GM10266 (cell line): ENCODE measurements at regions not wholly inside any gene's neighbourhood (a gene's known extent, or its start where the extent isn't known, plus 50 kb on each side); places are given as distances from the start of the nearest gene placed in this dataset.
A peak's percentile ranks its signal among the peaks of the same experiment; 100 is the strongest.

ENCODE experiments used
- DNase-seq: peaks from one replicate; pipeline ENCODE4 v3.0.0; 2012; ENCODE audit errors: extremely low spot score
- TF ChIP-seq, protein P1 (sequence below): IDR thresholded peaks from 2 replicates; pipeline ENCODE4 v1.5.1; 2012; ENCODE audit warnings: mild to moderate bottlenecking, low read depth; ENCODE audit not compliant: control insufficient read depth, insufficient read depth; ENCODE audit errors: missing control alignments

- DNase-seq: no peak
- TF ChIP-seq, protein P1, sequence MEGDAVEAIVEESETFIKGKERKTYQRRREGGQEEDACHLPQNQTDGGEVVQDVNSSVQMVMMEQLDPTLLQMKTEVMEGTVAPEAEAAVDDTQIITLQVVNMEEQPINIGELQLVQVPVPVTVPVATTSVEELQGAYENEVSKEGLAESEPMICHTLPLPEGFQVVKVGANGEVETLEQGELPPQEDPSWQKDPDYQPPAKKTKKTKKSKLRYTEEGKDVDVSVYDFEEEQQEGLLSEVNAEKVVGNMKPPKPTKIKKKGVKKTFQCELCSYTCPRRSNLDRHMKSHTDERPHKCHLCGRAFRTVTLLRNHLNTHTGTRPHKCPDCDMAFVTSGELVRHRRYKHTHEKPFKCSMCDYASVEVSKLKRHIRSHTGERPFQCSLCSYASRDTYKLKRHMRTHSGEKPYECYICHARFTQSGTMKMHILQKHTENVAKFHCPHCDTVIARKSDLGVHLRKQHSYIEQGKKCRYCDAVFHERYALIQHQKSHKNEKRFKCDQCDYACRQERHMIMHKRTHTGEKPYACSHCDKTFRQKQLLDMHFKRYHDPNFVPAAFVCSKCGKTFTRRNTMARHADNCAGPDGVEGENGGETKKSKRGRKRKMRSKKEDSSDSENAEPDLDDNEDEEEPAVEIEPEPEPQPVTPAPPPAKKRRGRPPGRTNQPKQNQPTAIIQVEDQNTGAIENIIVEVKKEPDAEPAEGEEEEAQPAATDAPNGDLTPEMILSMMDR: no peak
These were observed 167.0 kb upstream of the USP25 start for GRCh38 chr21:15562748-15563147.

DNA sequence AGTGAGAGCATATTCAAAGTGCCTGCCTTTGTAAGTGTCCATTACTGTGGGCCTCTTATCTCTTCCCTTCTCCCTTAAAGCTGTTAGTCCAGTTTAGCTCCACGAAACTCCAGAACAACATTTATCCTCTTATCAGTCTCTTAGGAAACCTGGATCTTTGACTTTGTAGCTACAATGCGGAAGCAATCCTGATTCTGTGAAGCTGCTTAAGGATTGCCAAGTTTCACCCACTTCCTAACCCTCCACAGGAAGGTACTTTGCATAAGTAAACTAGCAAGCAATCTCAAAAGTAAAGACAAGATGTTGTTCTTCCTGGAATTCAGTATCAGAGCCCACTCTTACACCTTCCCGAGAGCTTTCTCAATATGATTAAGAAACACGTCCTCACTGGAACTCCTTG lies 164.9 kb upstream of the USP25 start:
- TF ChIP-seq, protein P1: no peak
- no peak for DNase-seq

DNA sequence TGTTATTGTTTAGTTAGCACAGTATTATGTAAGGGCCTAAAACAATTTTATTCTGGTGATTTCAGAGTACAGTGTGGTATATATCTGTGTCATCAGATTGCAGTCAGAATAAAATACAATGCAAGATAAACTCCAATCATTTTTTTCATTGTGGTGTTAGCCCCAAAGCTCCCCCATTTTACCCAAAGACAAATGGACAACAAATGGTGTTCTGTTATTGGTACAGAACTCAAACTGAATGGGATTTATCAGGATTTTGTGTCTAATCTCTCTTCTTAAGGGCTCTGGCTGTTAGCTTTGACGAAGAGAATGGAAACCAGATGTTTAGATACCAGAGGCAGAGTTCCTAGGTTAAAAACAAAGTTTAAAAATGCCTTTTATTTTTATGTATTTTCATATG lies 163.1 kb upstream of the USP25 start:
- no peak for DNase-seq
- TF ChIP-seq, protein P1: no peak

DNA sequence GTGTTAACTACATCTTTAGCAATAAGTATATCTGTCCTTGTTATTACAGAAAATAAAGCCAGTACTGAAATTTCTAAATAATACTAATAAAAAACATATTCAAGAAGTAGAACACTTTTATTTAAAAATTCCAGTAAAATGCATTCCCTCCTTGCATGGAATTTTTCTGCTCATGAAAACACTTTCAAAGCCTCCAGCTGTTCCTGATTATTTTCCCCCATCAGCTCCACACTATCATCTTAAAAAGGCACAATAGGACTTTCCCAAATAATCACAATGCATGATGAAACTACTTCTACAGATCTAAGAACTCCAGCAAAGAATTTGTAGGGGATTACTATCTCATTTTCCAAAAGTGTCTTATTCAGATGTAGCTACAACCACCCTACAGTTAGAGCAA lies 162.6 kb upstream of the USP25 start:
- no peak for DNase-seq

DNA sequence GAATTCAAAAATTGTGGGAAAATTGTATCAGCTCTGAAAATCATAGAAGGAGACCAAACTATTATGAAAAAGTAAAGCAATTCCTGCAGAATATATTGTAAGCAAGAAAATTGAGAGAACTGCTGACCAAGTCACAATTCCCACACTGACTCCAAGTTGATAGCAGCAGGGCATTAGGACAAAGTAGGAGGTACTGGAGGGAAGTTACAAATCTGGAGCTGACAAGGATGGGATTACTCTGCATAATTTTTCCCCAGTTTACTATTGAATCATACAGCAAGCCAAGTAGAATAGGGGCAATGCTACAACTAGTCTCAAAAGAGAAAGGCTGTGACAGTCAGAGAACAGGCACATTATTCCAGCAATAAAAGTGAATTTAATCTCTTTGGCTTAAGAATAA lies 161.3 kb upstream of the USP25 start:
- TF ChIP-seq, protein P1: no peak
- no peak for DNase-seq

More for the DNA sequence above, 162.6 kb upstream of the USP25 start:
- TF ChIP-seq, protein P1: no peak

- DNase-seq: no peak
- TF ChIP-seq, protein P1: no peak
These were observed 142.9 kb upstream of the USP25 start for GRCh38 chr21:15586752-15587427.

DNA sequence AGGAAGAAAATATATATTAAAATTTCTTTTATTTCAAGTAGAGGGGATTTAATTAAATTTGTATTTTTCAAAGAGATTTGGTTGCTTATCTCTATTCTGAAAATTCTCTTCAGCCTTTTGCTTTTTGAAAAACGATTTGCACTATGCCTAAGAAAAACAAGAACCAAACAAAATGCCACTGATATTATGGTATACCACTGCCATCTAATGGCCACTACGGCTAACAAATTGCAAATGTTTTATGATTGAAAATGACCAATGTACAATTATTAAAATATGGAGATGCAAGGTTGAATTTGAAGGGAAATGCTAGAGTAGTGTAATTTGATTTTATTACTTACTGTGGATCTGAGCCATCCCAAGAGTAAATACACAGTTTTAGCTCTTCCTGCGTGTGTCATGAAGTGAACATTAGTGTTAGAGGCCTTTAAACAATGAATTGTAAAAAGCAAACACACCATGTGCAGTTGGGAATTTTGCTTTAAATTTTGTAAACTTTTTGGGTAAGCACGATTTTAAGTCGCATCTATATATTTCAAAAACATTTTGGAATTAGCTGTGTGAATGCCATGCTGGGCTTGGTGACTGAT lies 137.4 kb upstream of the USP25 start:
- DNase-seq: peak; percentile 14
- TF ChIP-seq, protein P1: peak; percentile 65
